Left lung (tissue), 4 donors: ENCODE measurements at regions not wholly inside any gene's neighbourhood (a gene's known extent, or its start where the extent isn't known, plus 50 kb on each side); places are given as distances from the start of the nearest gene placed in this dataset.

ENCODE experiments used
- ATAC-seq: fragments of 200-7000 bp; cut with Tn5 transposase; one replicate; pipeline ENCODE4 v1.9.1; 2020; ENCODE audit warnings: moderate library complexity
- DNase-seq, 4 donors: peaks; one replicate each; pipeline ENCODE4 v3.0.0-alpha.2; 2013 to 2020
- H3K27ac ChIP-seq, 2 donors: fragments of 200-600 bp; sonication (generic) in 1 of 2; one replicate each; pipeline versions ENCODE4 v1.5.0 to v1.8.0; 2020 to 2021
- H3K27me3 ChIP-seq, 2 donors: fragments of 200-600 bp; sonication (generic) in 1 of 2; one replicate each; pipeline versions ENCODE4 v1.5.0 to v1.8.0; 2020 to 2021
- H3K36me3 ChIP-seq, 2 donors: fragments of 200-600 bp; sonication (generic) in 1 of 2; one replicate each; pipeline versions ENCODE4 v1.5.0 to v1.8.0; 2020 to 2021
- H3K4me1 ChIP-seq, 2 donors: fragments of 200-600 bp; one replicate each; pipeline ENCODE4 v1.8.0; 2021
- H3K4me3 ChIP-seq, 2 donors: fragments of 200-600 bp; sonication (generic) in 1 of 2; one replicate each; pipeline versions ENCODE4 v1.5.0 to v1.8.0; 2020 to 2021; ENCODE audit warnings: mild to moderate bottlenecking in 1 of 2
- H3K9me3 ChIP-seq, 2 donors: fragments of 200-600 bp; sonication (generic) in 1 of 2; one replicate each; pipeline versions ENCODE4 v1.5.0 to v1.8.0; 2020 to 2021
- intact Hi-C, 2 donors: fragments of 100-400 bp; cut with DNase I; formaldehyde crosslinking; loops; one replicate each; pipeline versions ENCODE4 v1.11.2 to v1.14.2; 2022
- TF ChIP-seq, protein P1 (sequence below), 2 donors: fragments of 200-600 bp; sonication (generic) in 1 of 2; IDR thresholded peaks; one replicate each; pipeline versions ENCODE4 v1.5.0 to v1.8.0; 2021; ENCODE audit warnings: antibody characterized with exemption in 2 of 2
- donor health status: DM: no; HTN: yes; CAD: no.
- donor health status: DM: no; HTN: no; CAD: no.

DNA sequence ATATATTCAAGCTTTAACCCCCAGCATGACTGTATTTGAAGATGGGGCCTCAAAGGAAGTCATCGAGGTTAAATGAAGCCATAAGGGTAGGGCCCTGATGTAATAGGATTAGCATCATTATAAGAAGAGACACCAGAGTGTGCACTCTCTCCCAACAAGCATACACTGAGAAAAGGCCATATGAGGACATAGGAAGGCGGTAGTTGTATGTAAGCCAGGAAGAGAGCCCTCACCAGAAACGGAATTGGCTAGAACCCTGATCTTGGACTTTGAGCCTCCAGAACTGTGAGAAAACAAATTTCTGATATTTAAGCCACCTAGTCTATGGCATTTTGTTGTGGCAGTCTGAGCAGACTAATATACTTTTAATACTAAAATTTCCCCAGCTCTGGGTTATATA lies 150.1 kb upstream of the STXBP5 start:
- Histone ChIP-seq H3K27ac (no peak overlapping the region), H3K4me1 (no peaks in the 10 kb centered on the region), H3K4me3 (no peak overlapping the region), H3K9me3 (no peaks in the 10 kb centered on the region), H3K36me3 (no peaks in the 10 kb centered on the region), H3K27me3 (no peaks in the 10 kb centered on the region)
- TF ChIP-seq, protein P1, sequence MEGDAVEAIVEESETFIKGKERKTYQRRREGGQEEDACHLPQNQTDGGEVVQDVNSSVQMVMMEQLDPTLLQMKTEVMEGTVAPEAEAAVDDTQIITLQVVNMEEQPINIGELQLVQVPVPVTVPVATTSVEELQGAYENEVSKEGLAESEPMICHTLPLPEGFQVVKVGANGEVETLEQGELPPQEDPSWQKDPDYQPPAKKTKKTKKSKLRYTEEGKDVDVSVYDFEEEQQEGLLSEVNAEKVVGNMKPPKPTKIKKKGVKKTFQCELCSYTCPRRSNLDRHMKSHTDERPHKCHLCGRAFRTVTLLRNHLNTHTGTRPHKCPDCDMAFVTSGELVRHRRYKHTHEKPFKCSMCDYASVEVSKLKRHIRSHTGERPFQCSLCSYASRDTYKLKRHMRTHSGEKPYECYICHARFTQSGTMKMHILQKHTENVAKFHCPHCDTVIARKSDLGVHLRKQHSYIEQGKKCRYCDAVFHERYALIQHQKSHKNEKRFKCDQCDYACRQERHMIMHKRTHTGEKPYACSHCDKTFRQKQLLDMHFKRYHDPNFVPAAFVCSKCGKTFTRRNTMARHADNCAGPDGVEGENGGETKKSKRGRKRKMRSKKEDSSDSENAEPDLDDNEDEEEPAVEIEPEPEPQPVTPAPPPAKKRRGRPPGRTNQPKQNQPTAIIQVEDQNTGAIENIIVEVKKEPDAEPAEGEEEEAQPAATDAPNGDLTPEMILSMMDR (IDR thresholded peaks at IDR 0.05), result no peak
- intact Hi-C loops, result no loop called here
- DNase-seq, result no peak
- no peak for ATAC-seq

DNA sequence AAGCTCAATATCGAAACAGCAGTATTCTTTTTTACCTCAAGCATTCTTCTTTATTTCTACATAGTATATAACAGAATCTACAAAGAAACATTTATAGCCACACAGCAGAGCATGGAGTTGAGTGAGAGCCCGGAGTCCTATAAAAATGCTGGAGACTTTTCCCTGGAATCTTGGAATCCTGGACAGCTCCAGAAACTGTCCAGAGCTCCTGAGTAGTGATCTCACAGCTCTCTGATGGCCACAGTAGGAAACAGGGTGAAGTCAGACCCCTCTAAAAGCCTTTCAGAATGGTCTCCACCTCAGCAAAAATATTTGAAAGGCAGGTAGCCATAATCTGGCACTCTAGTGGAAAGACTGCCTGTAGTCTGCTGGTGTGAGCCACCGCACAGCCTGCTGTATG lies 149.3 kb upstream of the STXBP5 start:
- intact Hi-C loops, result no loop called here
- no peaks in the 10 kb centered on the region for H3K9me3 ChIP-seq
- DNase-seq (no peak), ATAC-seq (no peak)
- TF ChIP-seq, protein P1 (IDR thresholded peaks at IDR 0.05), result no peak
- H3K4me3 ChIP-seq, result no peak overlapping the region
- no peaks in the 10 kb centered on the region for H3K27me3 ChIP-seq
- H3K4me1 ChIP-seq, result no peaks in the 10 kb centered on the region
- H3K27ac ChIP-seq, result no peak overlapping the region
- no peaks in the 10 kb centered on the region for H3K36me3 ChIP-seq

DNA sequence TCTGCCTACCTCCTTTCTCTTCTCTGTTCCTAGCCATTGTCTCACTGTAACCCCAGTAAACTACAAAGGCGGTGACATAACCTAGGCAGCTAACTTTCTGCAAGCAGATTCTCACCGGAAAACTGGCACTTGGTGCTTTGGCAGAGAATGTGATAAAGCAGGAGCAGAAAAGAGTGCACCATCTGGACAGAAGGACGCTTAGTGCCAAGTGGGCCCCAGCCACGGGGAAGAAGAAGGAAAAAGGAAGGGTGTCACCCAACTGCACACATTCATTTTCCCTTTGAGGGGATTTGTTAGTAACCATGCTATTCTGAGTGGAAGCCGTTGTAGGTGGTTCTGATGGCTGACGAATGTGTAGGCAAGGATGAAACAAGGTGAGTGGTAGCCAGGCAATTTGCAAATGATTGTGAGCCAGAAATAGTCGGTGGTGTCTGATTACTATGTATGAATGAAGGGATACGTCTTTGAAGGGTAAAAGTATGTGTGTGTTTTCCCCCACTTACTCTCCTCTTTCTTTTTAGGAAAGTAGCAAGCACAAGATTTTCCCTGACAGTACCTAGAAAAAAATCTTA lies 148.3 kb upstream of the STXBP5 start:
- ATAC-seq (no peak), DNase-seq (no peak)
- no peak overlapping the region for H3K4me3 ChIP-seq
- no peaks in the 10 kb centered on the region for H3K4me1 ChIP-seq
- H3K9me3 ChIP-seq, result no peaks in the 10 kb centered on the region
- H3K36me3 ChIP-seq, result no peaks in the 10 kb centered on the region
- H3K27me3 ChIP-seq, result no peaks in the 10 kb centered on the region
- TF ChIP-seq, protein P1 (IDR thresholded peaks at IDR 0.05), result no peak
- intact Hi-C loops, result no loop called here
- no peak overlapping the region for H3K27ac ChIP-seq

DNA sequence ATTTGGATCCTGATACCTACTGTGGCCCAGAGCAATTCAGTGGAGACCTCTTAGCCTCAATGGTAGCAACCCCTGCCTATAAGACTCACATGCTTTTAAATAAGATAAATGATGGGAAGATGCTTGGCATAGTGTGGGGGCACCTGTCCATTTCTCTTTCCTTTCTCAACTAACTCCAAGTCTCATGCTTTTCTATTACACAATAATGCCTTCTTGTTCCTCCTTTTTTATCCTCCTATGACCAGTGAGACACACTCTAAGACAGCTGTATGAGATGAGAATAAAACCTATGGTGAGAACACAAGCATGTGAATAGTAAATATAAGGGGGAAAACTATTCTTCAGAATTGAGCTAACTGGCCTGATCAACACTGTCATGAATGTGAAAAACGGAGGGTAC lies 147.0 kb upstream of the STXBP5 start:
- intact Hi-C loops, result no loop called here
- ATAC-seq (no peak), DNase-seq (no peak)
- TF ChIP-seq, protein P1 (IDR thresholded peaks at IDR 0.05), result no peak
- Histone ChIP-seq H3K4me3 (no peak overlapping the region), H3K27ac (no peak overlapping the region), H3K9me3 (no peaks in the 10 kb centered on the region), H3K4me1 (no peaks in the 10 kb centered on the region), H3K27me3 (no peaks in the 10 kb centered on the region), H3K36me3 (no peaks in the 10 kb centered on the region)

DNA sequence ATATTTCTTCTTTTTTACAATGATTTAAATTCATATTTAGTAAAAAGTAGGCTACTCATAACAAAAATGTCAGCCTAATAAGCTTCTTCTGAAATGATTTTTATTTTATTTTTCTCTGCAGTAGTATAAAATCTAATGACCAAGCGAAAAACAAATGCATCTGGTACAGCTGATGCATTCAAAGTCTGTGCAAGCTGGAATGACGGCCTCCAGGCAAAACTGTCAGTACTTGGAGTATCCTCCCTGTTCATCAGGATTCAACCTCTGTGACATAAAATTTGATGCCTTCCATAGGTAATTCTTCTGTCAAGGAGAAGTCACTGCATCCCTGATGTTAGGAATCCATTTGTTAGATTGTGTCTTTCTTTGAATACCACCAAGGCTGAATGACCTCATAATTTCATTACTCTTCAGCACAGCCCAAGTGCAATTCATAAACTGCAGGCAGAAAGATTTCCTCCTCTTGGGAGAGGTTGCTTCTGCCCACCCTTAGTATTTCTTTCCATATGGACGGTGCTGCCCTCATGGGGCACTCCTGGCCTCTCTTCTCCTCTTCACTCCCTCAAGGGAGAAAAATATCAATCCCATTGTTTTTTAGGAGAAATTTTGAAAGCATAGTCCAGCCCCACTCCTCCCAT lies 146.4 kb upstream of the STXBP5 start:
- intact Hi-C loops, result no loop called here
- ATAC-seq, result no peak
- H3K27me3 ChIP-seq, result no peaks in the 10 kb centered on the region

More for the DNA sequence above, 146.4 kb upstream of the STXBP5 start:
- TF ChIP-seq, protein P1 (IDR thresholded peaks at IDR 0.05), result no peak
- H3K4me1 ChIP-seq, result no peaks in the 10 kb centered on the region
- no peaks in the 10 kb centered on the region for H3K9me3 ChIP-seq
- no peaks in the 10 kb centered on the region for H3K36me3 ChIP-seq
- no peak overlapping the region for H3K4me3 ChIP-seq
- no peak for DNase-seq
- H3K27ac ChIP-seq, result no peak overlapping the region
